ENCODE measurements at regions not wholly inside any gene's neighbourhood (a gene's known extent, or its start where the extent isn't known, plus 50 kb on each side); places are given as distances from the start of the nearest gene placed in this dataset.

GRCh38 chr5:1974501-1975405 is 92.0 kb upstream of the IRX4 start:
- Histone ChIP-seq H4K20me1 (ENCODE audit: insufficient read depth) (no peaks in the 10 kb centered on the region), H3K79me2 (ENCODE audit: insufficient read depth, low read length) (no peaks in the 10 kb centered on the region), H3K36me3 (ENCODE audit: control insufficient read depth in 1 of 2, insufficient read depth in 2 of 2, low read length in 2 of 2) (no peaks in the 10 kb centered on the region), H3K9me3 (ENCODE audit: control insufficient read depth in 1 of 2, insufficient read depth in 1 of 2, low read depth in 1 of 2, low read length in 2 of 2) (no peaks in the 10 kb centered on the region), H2AFZ (ENCODE audit: low read depth, low read length, poor library complexity, severe bottlenecking) (no peak overlapping the region), H3K9ac (ENCODE audit: low read length) (no peak overlapping the region), H3K4me1 (ENCODE audit: control insufficient read depth in 1 of 2, insufficient read depth in 2 of 2, low read length in 2 of 2) (peaks cover 0 to 15% of the 10 kb centered on the region in 2 experiments; a peak in 1 of 4 replicates), H3K4me2 (ENCODE audit: low read length) (no peak overlapping the region), H3K9me2 (ENCODE audit: insufficient read depth) (no peaks in the 10 kb centered on the region), H3K27ac (ENCODE audit: low read depth, low read length) (no peak overlapping the region), H3K27me3 (ENCODE audit: insufficient read depth, low read length) (peaks cover 66% of the 10 kb centered on the region), H3K4me3 (replicated peaks in 1 of 2; ENCODE audit: low read depth in 1 of 2, low read length in 2 of 2) (no peak overlapping the region)
- no TSS peak for BruUV-seq (replicated peaks)
- no peak for ATAC-seq
- intact Hi-C loops (cut with micrococcal nuclease), result no loop called here
- TF ChIP-seq CTCF (IDR thresholded peaks at IDR 0.05 in 2 of 3, conservative IDR thresholded peaks at IDR 0.05 in 1 of 3; ENCODE audit: borderline replicate concordance in 1 of 3, insufficient read depth in 1 of 3, low read depth in 2 of 3, low read length in 2 of 3) (no peak), RAD21 (IDR thresholded peaks at IDR 0.05; ENCODE audit: low read depth) (no peak), ZBTB33 (IDR thresholded peaks at IDR 0.05; ENCODE audit: extremely low read depth, insufficient replicate concordance, low read length) (no peak), CBX3 (IDR thresholded peaks at IDR 0.05; ENCODE audit: low read depth) (no peak), SP1 (IDR thresholded peaks at IDR 0.05; ENCODE audit: low read depth) (no peak), ZFX (IDR thresholded peaks at IDR 0.05) (no peak), YY1 (IDR thresholded peaks at IDR 0.05; ENCODE audit: extremely low read depth, insufficient replicate concordance, low read depth, low read length) (no peak), POLR2AphosphoS5 (IDR thresholded peaks at IDR 0.05; ENCODE audit: low read depth, low read length) (no peak), EGR1 (IDR thresholded peaks at IDR 0.05; ENCODE audit: low read depth) (no peak), FOSL1 (IDR thresholded peaks at IDR 0.05; ENCODE audit: low read depth) (no peak), SIN3A (IDR thresholded peaks at IDR 0.05; ENCODE audit: low read depth) (no peak)
- DNase-seq (ENCODE audit: low read depth, low spot score), result no peak
- ChIA-PET POLR2A (no interaction called here), RAD21 (ENCODE audit: low non-redundant PET in 1 of 2, low total read pairs in 2 of 2, uncharacterized antibody in 2 of 2, unreplicated experiment in 2 of 2) (no interaction called here), CTCF (no interaction called here)

Measured in HCT116 (cell line).